ENCODE measurements at regions not wholly inside any gene's neighbourhood (a gene's known extent, or its start where the extent isn't known, plus 50 kb on each side); places are given as distances from the start of the nearest gene placed in this dataset.

GRCh38 chr13:87078947-87079795 lies 592.0 kb upstream of the SLITRK5 start:
- Histone ChIP-seq H3K27me3 (no peaks in the 10 kb centered on the region), H3K9me3 (no peaks in the 10 kb centered on the region), H3K4me1 (no peaks in the 10 kb centered on the region), H3K4me3 (no peak overlapping the region), H3K36me3 (no peaks in the 10 kb centered on the region), H3K27ac (no peak overlapping the region)
- 92 to 95% methylated on average over 25 to 34 of the region's 34 CpGs for WGBS, 2 donors
- ATAC-seq (ENCODE audit: low FRiP score in 2 of 2) (no peak), DNase-seq (peak in 1 of 2 donors; percentile 63)
- no peak for TF ChIP-seq CTCF (IDR thresholded peaks at IDR 0.05)
- TF ChIP-seq EP300 (IDR thresholded peaks at IDR 0.05): no peak
- TF ChIP-seq POLR2AphosphoS5 (IDR thresholded peaks at IDR 0.05): no peak
- no peak for TF ChIP-seq POLR2A (IDR thresholded peaks at IDR 0.05)

- peak in 1 of 2 donors; percentile 58 for DNase-seq
- no peak overlapping the region for H3K4me3 ChIP-seq
- TF ChIP-seq POLR2A (IDR thresholded peaks at IDR 0.05) (no peak), CTCF (IDR thresholded peaks at IDR 0.05) (no peak), EP300 (IDR thresholded peaks at IDR 0.05) (no peak), POLR2AphosphoS5 (IDR thresholded peaks at IDR 0.05) (no peak)
- no peaks in the 10 kb centered on the region for H3K4me1 ChIP-seq
- 92 to 95% methylated on average over 16 to 21 of the region's 27 CpGs for WGBS, 2 donors
- no peaks in the 10 kb centered on the region for H3K9me3 ChIP-seq
- ATAC-seq (ENCODE audit: low FRiP score in 2 of 2): peak in 1 of 2 donors; percentile 51
- H3K36me3 ChIP-seq: no peaks in the 10 kb centered on the region
- no peaks in the 10 kb centered on the region for H3K27me3 ChIP-seq
- no peak overlapping the region for H3K27ac ChIP-seq
Measured at GRCh38 chr13:87080100-87080779, 590.9 kb upstream of the SLITRK5 start.

- Histone ChIP-seq H3K4me1 (no peaks in the 10 kb centered on the region), H3K4me3 (no peak overlapping the region), H3K9me3 (no peaks in the 10 kb centered on the region), H3K36me3 (no peaks in the 10 kb centered on the region), H3K27me3 (no peaks in the 10 kb centered on the region), H3K27ac (no peak overlapping the region)
- WGBS, 2 donors: 93 to 97% methylated on average over 5 of the region's 5 CpGs
- TF ChIP-seq CTCF (IDR thresholded peaks at IDR 0.05): no peak
- TF ChIP-seq EP300 (IDR thresholded peaks at IDR 0.05): no peak
- TF ChIP-seq POLR2A (IDR thresholded peaks at IDR 0.05): no peak
- TF ChIP-seq POLR2AphosphoS5 (IDR thresholded peaks at IDR 0.05): no peak
- DNase-seq (no peak), ATAC-seq (ENCODE audit: low FRiP score in 2 of 2) (no peak)
Measured at GRCh38 chr13:87084192-87084591, 587.0 kb upstream of the SLITRK5 start.

GRCh38 chr13:87087741-87088140 lies 583.4 kb upstream of the SLITRK5 start:
- H3K4me1 ChIP-seq: no peaks in the 10 kb centered on the region
- ATAC-seq (ENCODE audit: low FRiP score in 2 of 2): no peak
- 69 to 76% methylated on average over 2 of the region's 2 CpGs for WGBS, 2 donors

More at GRCh38 chr13:87087741-87088140, 583.4 kb upstream of the SLITRK5 start:
- Histone ChIP-seq H3K4me3 (no peak overlapping the region), H3K27ac (no peak overlapping the region), H3K27me3 (no peaks in the 10 kb centered on the region), H3K9me3 (no peaks in the 10 kb centered on the region), H3K36me3 (no peaks in the 10 kb centered on the region)
- DNase-seq: no peak
- TF ChIP-seq EP300 (IDR thresholded peaks at IDR 0.05): no peak
- TF ChIP-seq POLR2A (IDR thresholded peaks at IDR 0.05): no peak
- TF ChIP-seq CTCF (IDR thresholded peaks at IDR 0.05): no peak
- no peak for TF ChIP-seq POLR2AphosphoS5 (IDR thresholded peaks at IDR 0.05)
